GM18526 (cell line): ENCODE measurements at regions not wholly inside any gene's neighbourhood (a gene's known extent, or its start where the extent isn't known, plus 50 kb on each side); places are given as distances from the start of the nearest gene placed in this dataset.

Source experiments
- POLR2A ChIP-seq: IDR thresholded peaks from 3 replicates; pipeline ENCODE4 v1.6.1; 2011; ENCODE audit not compliant: insufficient read length; ENCODE audit errors: extremely low read depth

DNA sequence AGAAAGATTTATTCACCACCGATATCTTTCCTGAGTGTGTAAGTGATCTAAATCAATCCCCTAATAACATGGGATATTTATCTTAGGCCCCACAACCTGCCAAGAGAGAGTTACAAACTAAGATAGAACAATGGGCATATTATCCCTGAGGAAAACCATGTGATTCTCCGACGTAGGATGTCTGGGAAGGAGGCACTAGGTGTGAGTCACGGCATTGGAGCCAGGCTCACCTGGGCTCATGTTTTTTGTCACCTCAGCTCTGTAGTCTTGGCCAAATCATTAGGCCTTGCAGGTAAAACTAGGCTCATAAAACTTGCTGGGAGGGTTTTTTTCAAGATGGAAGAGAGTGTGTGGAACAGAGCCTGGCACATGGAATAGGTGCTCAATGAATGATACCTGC, 129.7 kb upstream of the PLEKHG7 start:
- TF ChIP-seq POLR2A: no peak

DNA sequence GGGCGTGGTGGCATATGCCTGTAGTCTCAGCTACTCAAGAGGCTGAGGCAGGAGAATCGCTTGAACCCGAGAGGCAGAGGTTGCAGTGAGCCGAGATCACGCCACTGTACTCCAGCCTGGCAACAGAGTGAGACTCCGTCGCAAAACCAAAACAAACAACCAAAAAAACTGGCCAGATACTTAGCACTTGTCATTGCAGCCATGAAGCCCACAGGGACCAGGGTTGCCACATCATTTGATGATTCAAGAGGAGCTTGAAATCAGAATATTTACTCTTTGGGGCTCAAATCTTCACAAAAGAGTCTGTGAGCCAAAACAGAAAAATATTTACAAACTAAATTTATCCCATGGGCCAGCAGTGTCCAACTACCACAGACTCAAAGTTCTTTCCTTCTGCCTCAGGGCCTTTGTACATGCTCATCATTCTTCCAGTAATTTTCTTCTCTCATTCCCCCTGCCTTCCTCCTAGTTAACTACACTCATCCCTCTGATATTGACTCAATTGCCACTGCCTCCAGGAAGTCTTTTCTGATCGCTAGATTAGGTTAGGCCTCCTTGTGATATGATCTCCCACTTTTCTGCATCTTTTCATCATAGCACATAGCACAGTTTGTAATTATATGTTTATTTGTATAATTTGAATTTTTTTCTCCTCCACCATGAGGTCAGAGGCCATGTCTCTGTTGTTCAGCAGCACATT, 130.8 kb upstream of the PLEKHG7 start:
- no peak for TF ChIP-seq POLR2A

DNA sequence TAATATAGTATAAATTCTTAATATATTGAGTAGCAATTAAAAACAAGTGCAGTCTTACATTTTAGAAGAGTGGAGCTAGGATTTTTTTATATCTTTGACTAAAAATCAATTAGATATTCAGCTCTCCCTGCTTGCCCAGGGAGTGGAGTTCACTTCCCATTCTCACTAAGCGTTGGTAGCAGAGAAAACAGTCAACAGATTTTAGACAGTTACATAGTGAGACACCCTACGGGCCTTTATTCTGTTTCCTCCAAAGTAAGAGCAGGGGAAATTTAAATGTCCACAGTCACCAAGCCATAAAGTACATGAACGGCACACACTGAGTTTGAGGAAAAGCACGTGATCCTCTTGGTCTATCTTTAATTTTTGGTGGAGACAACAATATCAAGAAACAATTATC, 131.6 kb upstream of the PLEKHG7 start:
- TF ChIP-seq POLR2A: no peak

DNA sequence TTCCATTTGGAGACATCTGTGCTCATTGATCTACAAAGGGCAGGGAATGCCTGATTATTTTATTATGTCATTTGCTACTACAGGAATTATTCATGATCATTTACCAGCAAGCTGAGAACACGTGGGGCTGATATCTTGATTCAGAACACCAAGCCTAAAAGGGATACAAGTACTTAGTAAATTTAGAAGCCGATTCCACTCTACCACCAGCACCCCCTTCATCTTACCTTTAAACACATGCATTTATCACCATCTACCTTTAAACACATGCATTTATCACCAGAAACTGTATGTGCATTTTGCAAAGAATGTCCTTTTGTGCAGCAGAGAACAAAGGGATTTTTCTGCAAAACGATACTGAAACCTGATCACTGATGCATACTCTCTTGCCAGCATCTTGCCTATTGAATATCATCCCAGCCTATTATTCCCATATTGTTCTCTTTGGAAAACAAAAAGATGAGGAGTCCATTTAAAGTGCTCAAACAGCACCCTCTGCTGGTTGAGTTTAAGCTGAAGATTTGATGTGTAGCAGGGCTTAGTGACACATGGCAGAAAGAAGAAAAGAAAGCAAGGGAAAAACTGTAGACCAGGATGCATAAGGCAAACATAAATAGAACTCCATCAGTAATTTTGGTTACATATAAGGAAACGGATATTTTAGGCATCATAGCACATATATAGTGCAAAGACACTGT, 132.6 kb upstream of the PLEKHG7 start:
- no peak for TF ChIP-seq POLR2A

DNA sequence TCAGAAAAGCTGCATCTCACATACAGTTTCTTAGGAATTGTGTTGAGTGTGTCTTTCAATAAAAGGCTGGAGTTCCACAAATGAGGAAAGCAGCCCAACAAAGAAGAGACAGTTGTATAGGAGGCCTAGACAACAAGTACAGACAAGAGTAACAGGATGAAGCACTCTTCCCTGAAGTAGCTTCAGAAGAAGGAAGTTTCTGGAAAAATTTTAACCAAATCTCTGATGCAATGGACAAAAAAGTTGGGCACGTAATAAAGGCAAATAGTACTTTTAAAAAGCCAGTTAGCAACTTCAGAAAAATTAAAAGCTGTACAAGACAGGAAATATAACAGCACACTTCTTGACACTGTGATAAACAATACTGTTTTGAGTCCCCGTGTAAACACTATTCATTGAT, 134.1 kb upstream of the PLEKHG7 start:
- TF ChIP-seq POLR2A: no peak

DNA sequence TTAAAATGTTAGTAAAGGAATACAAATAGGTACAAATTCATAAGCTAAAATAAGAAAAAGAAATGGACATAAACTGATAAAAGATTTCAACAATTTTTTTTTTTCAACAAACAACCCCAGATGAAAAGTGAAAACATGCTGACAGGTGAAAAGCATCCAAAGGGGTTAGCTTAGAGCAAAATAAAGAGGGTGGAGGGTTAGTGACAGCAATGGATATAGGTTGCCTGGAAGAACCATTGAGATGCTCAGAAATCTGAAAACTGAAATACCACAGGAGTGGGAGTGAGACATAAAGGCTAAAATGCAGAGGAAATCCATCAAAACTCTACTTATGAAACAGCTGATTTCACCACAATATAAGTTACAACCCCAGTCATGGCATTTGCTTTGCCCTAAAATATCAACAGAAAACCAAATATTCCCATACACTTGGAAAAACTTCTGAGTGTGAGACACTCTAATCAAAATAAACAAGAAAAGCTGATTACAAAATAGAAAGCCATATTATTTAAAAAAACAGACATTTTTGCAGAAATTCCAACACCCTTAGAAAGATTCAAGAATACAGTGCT, 136.3 kb upstream of the PLEKHG7 start:
- no peak for TF ChIP-seq POLR2A

DNA sequence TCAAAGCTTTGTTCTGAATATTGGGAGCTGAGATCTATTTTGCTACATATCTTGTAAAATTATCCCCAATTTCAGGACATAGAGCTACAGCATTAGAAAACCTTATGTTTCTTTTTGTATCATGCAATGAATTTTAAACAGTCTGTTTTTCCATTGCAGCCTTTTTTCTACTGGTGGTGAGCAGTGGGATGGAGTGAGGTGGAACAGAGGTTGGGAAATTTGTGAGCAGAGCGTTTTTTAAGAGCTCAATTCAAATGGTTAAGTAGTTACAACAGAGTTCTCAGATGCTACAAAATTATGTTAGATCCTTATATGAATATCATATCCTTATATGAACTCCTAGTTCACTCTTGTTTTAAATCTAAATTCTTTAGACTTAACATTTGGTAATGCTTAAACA, 139.0 kb upstream of the PLEKHG7 start:
- no peak for TF ChIP-seq POLR2A

DNA sequence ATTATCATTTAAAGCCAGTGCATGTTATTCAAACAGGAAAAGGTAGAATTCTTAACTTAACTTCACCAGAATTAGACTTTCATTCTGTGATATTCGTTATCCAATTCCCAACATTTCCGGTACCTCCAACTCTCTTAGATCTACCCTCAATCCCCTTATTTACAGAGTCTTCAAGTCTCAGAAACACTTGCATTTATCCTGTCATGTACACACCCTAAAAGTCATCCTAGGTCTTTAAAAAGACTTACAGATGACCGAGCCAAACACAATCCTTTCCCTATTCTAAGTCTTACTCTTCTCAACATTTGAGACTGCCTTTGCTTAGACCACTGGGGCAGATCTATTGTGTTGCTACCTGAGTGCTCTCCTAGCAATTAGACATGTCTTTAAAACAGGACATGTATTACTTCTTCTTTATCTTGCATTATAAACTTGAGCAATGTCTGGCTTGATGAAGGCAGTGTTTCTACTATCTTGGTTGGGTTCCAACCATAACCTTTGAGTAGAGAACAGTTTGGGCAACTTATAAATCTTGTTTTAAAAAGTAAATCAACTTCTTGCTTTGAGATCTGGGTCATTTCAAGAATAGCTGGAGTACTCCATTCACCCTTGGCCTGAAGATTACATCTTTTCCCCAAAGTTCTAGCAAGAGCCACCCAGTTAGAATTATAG, 140.6 kb upstream of the PLEKHG7 start:
- TF ChIP-seq POLR2A: no peak

DNA sequence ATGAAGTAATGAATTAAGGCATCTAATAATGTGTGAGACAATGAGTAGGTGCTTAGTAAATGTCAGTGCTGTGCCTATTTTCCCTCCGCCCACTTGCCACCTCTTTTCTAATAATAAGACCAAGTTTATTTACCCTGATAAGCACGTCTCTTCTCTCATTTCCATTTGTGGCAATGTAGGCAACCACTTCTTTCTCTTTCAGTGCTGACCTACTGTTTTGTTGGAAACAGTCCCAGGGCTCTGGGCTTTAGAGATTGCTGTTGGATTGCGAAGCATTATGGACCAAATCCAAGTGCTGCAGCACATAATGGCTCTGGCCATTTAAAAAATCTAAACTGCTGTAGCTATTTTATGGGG, 141.3 kb upstream of the PLEKHG7 start:
- no peak for TF ChIP-seq POLR2A

DNA sequence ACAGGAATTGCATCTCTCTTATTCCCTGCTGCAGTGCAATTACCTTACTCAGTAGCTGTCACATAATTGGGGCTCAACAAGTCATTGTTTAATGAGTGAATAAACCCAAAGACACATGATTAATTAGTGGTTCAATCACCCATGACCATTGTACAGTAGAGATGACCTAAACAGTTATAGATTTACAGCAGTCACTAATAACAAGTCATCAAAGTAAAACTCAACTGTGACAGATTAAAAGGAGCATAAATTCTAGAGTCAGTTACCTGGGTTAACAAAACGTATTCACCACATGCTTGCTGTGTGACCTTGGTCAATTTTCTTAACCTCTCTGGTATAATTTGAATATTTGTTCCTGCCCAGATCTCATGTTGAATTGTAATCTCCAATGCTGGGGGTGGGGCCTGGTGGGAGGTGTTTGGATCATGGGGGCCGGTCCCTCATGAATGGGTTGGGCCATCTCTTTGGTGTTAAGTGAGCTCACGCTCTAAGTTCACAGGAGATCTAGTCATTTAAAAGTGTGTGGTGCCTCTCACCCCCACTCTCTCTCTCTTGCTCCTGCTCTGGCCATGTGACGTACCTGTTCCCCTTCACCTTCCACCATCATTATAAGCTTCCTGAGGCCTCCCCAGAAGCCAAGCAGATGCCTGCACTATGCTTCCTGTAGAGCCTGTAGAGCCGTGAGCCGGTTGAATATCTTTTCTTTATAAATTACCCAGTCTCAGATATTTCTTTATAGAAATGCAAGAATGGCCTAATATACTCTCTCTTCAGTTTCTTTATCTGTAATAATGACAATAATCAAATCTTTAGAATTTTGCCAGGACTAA, 141.9 kb upstream of the PLEKHG7 start:
- no peak for TF ChIP-seq POLR2A

DNA sequence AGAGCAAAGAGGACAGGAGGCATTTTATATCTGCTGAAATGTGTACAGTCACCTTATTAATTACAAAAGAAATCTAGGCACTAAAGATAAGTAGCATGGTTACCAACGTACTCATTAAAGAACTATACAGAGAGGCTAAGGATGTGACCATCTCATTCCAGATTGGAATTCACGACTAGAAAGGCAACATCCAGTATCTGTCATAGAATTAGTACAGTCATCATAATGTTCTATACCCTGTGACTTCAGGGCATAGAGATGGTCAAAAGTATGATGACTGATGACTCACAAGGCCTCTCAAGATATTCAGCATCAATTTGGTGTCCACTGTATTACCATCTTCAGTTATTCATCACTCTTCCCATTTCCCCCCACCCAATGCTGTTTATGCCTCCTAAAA, 144.0 kb upstream of the PLEKHG7 start:
- TF ChIP-seq POLR2A: no peak

DNA sequence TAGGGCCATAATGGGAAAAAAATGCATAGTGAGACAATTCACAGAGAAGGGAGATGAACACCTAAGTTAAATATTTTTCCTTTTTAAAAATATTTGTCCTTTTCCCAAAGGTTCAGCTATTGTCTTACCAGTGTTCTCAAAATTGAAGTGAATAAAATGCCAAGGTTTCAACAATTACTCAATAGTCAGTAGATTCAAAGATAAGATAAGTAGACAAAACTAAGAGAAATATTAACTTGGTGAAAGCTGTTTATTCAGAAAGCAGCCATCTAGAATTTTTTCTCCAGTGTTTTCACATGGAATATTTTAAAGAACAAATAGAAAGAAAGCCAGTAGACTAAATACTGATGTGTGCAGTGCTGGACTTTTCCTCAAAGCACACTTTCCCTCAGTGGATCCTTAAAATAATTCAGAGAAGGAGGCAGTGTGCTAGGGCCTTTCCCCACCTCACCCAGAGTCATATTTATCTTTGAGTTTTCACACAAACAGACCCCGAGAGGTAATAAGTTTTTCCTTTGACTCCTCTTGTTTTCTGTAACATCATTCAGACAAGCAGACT, 144.5 kb upstream of the PLEKHG7 start:
- no peak for TF ChIP-seq POLR2A

DNA sequence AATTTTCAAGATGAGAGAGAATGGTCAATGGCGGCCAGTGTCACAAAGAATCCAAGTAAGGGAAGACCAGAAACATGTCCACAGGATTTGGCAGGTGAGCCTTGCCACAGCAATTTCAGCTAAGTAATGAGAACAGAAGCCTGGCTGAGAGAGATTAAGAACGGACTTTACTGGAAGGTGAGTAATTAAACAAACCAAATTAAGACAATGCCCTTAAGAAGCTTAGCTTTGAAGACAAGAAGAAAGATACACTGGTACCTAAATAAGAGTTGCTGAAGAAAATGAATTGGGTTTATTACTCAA, 145.4 kb upstream of the PLEKHG7 start:
- TF ChIP-seq POLR2A: no peak

DNA sequence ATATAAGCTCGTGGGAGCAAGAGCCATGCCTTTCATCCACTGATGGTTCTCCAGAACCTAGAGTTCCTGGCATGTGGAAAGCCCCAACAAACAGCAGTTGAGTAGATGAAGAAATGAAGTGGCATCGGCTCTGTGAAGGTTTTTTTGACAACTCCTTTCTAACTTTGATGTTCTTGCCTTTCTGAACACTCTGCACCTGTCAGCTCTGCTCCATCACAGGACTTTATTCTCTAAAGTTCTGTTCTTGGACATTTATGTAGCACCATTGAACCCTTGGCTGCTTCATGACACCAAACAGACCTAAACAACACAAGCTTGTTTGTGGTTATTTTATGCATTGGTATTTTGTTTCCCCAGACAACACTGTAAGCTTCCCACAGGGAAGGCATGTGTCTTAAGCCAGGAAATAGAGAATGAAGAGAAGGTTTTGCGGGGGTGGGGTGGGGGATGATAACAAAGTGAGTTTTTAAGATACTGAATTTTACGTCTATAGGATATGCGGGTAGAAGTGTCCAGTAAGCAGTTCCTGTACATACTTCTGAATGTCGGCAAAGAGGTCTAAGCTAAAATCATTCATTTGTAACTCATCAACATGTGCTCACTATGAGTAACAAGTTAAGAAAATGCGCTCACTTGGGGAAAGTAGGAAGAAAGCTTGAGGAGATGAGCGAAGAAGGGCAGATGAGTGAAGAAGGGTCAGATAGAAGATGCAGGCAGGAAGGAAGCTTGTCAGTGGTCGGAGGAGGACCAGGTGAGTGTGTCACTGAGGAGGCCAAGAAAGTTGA, 146.0 kb upstream of the PLEKHG7 start:
- TF ChIP-seq POLR2A: no peak
